Activated CD4-positive, alpha-beta T cell treated with anti-CD3 and anti-CD28 coated beads for 4 hours (primary cell): ENCODE measurements at regions not wholly inside any gene's neighbourhood (a gene's known extent, or its start where the extent isn't known, plus 50 kb on each side); places are given as distances from the start of the nearest gene placed in this dataset.

Experiments
- DNase-seq, 2 donors: peaks; one replicate each; pipeline ENCODE4 v3.0.0-alpha.2; 2020

GRCh38 chr1:29474274-29475244 is 238.2 kb downstream of the PTPRU start:
- no peak for DNase-seq

GRCh38 chr1:29473161-29473855 is 237.0 kb downstream of the PTPRU start:
- no peak for DNase-seq

GRCh38 chr1:29471487-29472313 is 235.4 kb downstream of the PTPRU start:
- DNase-seq, result no peak

GRCh38 chr1:29470788-29471119 is 234.4 kb downstream of the PTPRU start:
- DNase-seq, result no peak

- no peak for DNase-seq
Observed at GRCh38 chr1:29470087-29470787, 233.9 kb downstream of the PTPRU start.

- DNase-seq, result no peak
Observed at GRCh38 chr1:29469457-29469856, 233.1 kb downstream of the PTPRU start.

GRCh38 chr1:29467989-29468900 is 231.9 kb downstream of the PTPRU start:
- DNase-seq, result no peak

GRCh38 chr1:29466258-29466657 is 229.9 kb downstream of the PTPRU start:
- DNase-seq, result no peak

- no peak for DNase-seq
Observed at GRCh38 chr1:29465755-29466154, 229.4 kb downstream of the PTPRU start.

GRCh38 chr1:29462096-29462495 is 225.8 kb downstream of the PTPRU start:
- no peak for DNase-seq

GRCh38 chr1:29461115-29461739 is 224.9 kb downstream of the PTPRU start:
- no peak for DNase-seq

- DNase-seq, result no peak
Observed at GRCh38 chr1:29460694-29461093, 224.4 kb downstream of the PTPRU start.

- no peak for DNase-seq
Observed at GRCh38 chr1:29460041-29460610, 223.8 kb downstream of the PTPRU start.

- DNase-seq, result no peak
Observed at GRCh38 chr1:29459620-29459945, 223.3 kb downstream of the PTPRU start.

- no peak for DNase-seq
Observed at GRCh38 chr1:29458737-29459619, 222.7 kb downstream of the PTPRU start.

- DNase-seq, result no peak
Observed at GRCh38 chr1:29457496-29458368, 221.4 kb downstream of the PTPRU start.

- DNase-seq, result no peak
Observed at GRCh38 chr1:29456685-29457435, 220.5 kb downstream of the PTPRU start.

- DNase-seq, result no peak
Observed at GRCh38 chr1:29455781-29456180, 219.5 kb downstream of the PTPRU start.
